HG03565 (cell line): ENCODE measurements at regions not wholly inside any gene's neighbourhood (a gene's known extent, or its start where the extent isn't known, plus 50 kb on each side); places are given as distances from the start of the nearest gene placed in this dataset.
"Not testable (repeated sequence)": the region's sequence is repeated elsewhere in the genome, so short reads cannot be mapped to it uniquely, and the experiment has no call there.

Experiments
- ATAC-seq: cut with Tn5 transposase; IDR thresholded peaks from one replicate; pipeline ENCODE4 v1.9.1; 2021; ENCODE audit warnings: mild to moderate bottlenecking, moderate library complexity; ENCODE audit not compliant: unreplicated experiment

DNA sequence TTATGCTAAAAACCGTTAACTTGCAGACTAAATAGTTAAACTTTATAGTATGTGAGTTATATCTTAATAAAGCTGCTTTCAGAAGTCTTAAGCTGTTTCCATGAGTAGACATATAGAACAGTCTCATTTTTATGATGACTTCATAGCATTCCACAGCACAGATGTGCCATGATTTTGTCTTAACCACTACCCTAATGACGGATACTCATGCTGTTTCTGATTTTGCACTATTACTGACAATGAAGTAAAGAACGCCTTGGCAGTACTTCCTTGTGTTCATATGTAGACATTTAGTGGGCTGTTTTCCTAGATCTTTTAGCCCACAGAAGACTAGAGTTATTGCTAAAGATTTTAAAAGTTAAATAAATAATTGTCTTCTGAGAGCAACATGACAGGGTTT, 175.6 kb upstream of the RAB6C start:
- no peak for ATAC-seq

GRCh38 chr2:129805899-129806298, 173.6 kb upstream of the RAB6C start:
- ATAC-seq: no peak

- no peak for ATAC-seq
Measured at GRCh38 chr2:129806317-129806716, 173.1 kb upstream of the RAB6C start.

DNA sequence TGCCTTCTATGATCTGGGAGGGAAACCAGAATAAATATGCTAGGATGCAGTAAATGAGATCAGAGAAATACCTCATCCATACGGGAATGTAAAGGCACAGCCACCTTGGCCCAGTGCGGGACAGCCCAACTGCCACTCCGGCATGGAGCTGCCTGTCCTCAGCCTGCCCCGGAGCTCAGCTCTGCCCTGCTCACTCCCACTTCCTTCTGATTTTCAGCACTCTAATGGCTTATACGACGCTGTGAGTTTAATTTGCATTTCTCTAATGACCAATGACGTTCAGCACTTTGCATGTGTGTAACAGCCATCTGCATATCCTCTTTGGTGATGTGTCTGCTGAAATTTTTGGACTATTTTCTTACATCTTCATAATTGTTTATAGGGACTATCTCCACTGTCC, 172.5 kb upstream of the RAB6C start:
- ATAC-seq: no peak

DNA sequence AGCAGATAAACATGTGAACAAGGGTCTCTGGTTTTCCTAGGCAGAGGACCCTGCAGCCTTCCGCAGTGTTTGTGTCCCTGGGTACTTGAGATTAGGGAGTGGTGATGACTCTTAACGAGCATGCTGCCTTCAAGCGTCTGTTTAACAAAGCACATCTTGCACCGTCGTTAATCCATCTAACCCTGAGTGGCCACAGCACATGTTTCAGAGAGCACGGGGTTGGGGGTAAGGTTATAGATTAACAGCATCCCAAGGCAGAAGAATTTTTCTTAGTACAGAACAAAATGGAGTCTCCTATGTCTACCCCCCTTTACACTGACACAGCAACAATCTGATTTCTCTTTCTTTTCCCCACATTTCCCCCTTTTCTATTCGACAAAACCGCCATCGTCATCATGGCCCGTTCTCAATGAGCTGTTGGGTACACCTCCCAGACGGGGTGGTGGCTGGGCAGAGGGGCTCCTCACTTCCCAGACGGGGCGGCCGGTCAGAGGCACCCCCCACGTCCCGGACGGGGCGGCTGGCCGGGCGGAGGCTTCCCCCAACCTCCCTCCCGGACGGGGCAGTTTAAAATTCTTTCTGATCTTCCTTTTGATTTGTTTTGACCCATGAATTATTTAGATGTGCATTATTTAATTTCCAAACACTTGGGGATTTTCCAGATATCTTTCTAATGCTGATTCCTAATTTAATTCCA, 171.7 kb upstream of the RAB6C start:
- ATAC-seq: not testable (repeated sequence)

DNA sequence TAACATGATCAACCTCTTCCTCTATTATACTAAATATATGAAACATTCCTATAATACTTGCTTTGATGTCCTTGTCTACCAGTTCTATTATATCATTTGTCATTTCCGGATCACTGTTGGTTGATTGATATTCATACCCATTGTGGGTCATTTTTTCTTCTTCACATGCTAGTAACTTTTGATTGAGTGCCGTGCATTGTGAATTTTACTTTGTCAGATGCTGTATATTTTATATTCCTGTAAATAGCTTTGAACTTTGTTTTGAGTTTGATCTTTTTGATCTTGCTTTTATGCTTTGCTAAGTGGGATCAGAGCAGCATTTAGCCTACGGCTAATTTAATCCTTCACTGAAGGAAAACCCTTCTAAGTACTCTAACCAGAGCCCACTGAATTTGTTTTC, 168.9 kb upstream of the RAB6C start:
- ATAC-seq: no peak

DNA sequence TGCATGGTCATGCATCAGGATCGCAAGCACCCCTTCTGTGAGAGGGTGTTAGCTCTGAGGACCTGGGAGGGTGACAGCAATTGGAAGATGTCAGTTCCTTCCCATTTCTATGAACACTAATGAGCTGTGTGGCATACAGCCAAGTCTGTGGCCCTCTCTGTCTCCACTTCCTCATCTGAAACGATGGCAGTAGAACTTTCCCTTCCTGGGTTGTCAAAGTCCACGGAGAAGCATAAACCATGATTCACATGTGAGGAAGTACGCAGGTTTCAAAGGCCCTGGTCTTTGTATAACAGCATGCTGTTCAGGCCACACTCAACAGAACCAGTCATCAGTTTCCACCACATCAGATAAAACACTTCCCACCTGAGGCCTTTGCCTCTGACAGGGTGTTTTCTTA, 167.4 kb upstream of the RAB6C start:
- peak; percentile 72 for ATAC-seq

DNA sequence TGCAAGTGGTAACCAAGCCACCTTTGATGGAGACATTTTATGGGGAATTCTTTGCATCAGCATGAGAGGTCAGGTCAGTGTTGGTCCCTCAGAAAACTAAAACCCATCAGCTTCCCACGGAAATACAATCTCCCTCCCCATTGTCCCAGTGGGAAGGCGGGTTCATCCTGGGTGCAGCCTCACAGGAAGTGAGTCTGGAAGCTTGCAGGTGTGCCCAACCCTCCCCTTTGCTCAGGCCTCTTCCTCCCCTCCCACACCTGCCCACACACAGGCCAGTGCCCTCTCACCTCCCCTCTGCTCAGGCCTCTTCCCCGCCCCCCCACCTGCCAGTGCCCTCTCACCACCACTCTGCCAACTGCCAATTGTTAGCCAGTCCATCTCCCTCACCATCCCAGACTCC, 166.8 kb upstream of the RAB6C start:
- ATAC-seq: no peak

- no peak for ATAC-seq
Measured at GRCh38 chr2:129813404-129813803, 166.1 kb upstream of the RAB6C start.

GRCh38 chr2:129816813-129817574, 162.5 kb upstream of the RAB6C start:
- ATAC-seq: no peak

DNA sequence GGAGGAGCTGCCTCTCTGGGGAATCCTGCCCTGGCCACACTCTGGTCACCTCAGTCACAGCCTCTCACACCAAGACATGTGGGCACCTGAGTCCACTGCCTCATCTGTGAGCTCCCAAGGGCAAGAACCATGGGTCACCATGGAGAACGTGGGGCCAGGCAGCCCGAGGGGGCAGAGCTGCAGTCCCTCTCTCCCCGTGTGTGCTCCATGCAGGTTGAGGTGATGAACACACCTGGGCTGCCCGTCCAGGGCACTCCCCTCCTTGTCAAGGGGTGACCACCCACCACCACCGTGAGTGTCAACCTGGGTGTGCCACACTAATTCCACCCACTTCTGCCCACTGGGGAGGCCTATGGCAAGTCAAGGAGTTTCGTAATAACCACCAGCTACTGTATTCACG, 159.6 kb upstream of the RAB6C start:
- ATAC-seq: no peak

DNA sequence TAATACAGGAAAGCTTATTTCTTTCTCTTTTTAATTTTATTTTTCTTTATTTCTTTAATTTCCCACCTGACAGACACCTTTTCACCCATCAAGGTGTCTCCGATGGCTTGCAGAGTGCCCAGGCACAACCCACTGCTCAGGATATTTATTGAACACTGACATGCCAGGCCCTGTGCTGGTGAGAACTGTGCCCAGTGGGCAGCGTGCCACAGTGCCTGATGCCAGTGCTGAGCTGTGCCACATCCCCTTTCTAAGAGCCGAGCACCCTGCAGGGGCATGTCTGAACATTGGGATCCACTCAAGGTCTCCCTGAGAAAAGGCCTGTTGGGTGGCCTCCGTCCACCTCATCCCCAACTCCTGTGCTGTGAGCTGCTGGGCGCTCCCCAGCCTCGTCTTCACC, 158.6 kb upstream of the RAB6C start:
- no peak for ATAC-seq

DNA sequence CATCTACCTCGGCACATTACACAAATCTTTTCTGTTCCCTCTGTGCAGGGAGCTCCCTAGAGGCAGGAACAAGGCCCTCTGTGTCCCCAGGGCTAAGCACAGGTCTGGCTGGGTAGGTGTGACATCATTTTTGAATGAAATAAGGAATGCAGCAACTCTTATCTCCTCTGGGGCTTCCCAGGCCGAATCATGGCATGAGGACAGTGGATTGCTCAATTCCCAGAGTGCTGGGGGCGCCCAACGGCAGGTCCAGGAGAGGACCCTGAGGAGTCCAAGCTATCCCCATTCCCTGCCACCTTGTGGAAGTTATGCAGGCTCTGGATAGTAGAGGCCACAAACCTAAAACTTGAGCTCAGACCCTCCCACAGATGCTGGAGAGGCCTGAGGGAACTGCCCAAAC, 158.0 kb upstream of the RAB6C start:
- ATAC-seq: no peak

DNA sequence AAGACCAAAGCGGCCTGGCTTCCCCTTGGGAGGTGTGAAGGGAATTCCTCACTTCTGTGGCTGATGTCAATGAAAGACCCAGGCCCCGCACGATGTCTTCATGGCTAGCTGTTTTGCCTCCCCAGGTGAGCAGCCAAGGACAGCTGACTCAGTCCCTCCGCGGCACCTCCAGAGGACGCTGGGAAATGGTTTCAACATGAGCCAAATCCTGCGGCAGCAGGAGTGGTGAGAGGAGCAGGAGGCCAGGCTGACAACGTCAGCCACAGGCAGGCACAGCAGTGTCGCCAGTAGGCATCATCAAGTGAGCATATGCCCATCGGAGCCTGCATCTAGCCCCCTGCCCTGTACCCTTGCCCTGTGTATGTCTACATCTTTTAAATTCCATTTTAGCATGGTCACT, 156.4 kb upstream of the RAB6C start:
- no peak for ATAC-seq

- no peak for ATAC-seq
Measured at GRCh38 chr2:129827311-129828090, 152.0 kb upstream of the RAB6C start.

DNA sequence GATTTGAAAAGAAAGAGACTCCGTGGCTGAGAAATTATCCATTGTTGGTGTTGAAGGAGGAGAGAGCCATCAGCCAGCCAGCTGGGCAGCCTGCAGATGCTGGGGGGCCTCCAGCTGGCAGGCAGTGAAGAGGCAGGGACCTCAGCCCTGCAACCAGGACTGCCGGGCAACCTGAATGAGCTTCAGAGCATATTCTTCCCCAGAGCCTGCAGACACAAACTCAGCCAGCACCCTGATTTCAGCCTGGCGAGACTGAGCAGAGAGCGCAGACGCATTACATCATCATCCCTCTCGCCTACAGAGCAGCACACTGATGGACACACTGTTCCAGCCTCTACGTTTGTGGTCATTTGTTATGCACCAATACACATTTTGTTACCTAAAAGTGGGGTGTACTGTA, 150.7 kb upstream of the RAB6C start:
- no peak for ATAC-seq

DNA sequence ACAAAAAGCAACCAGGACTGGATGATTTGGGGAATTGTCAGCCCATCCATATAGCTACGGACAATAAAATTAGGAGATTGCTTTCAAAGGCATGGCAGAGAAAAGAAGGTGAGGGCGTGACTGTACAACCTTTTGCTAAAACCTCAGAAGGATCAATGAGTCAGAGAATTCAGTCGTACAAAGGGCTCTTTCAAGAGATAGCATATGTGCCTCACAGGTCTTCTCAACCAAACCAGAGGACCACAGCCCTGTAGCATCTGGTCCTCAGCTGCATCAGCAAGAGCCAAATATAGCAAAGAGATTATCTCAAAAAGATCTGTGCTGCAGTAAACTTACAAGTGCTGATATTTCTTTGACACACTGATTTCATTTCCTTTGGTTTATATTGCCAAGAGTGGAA, 149.9 kb upstream of the RAB6C start:
- no peak for ATAC-seq

DNA sequence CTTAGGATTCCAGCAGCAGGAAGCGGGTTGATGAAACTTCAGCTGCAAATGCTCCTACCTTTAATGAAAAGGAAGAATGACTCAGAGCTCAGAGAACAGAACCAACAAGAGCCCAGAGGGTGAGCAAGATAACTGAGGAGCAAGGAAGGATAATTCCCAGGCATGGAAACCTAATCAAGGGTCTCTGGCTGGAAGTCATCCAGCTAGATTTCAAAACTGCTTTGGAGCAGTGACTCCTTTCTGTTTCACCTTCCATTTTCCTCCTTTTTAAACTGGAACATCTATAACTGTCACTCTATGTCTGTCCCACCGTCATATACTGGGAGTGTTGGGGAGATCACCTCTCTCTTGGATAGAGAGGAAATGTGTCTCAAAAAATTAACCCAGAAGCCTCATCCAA, 148.4 kb upstream of the RAB6C start:
- no peak for ATAC-seq

GRCh38 chr2:129833465-129833864, 146.0 kb upstream of the RAB6C start:
- not testable (repeated sequence) for ATAC-seq

- no peak for ATAC-seq
Measured at GRCh38 chr2:129847043-129847442, 132.4 kb upstream of the RAB6C start.

DNA sequence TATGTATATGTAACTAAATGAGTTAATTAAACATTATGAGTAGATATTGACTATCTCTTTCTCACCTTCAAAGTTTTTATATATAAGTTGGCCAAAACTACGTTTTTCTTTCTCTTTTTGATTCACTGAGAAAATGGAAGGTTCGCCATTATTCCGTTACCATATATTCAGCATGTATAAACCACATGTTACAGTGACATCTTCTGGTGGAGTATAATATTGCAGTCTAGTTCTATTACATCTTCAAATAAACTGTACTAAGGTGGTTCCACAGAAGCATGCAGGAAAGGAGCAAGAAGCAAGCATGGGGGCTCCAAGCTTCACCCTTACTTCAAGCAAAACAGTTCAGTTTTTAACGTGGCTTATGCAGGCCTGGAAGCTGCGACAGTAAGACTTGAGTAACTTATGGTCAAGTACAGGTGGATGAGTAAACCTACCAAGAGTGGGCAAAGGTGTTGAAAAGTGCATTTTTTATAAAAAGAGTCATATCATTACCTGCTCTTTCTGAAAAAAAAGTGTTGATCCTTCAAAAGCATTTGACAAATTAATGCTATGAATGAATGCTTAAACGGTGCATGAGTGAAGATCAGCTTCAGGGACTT, 129.8 kb upstream of the RAB6C start:
- peak; percentile 85 for ATAC-seq
